Neutrophil (primary cell): ENCODE measurements at regions not wholly inside any gene's neighbourhood (a gene's known extent, or its start where the extent isn't known, plus 50 kb on each side); places are given as distances from the start of the nearest gene placed in this dataset.

Source experiments
- H3K27ac ChIP-seq: fragments of 200-600 bp; sonication (generic); 2 replicates; pipeline ENCODE4 v1.5.1; 2016; ENCODE audit warnings: mild to moderate bottlenecking, moderate library complexity
- H3K27me3 ChIP-seq: fragments of 200-600 bp; sonication (generic); 2 replicates; pipeline ENCODE4 v1.6.0; 2016; ENCODE audit warnings: mild to moderate bottlenecking
- H3K36me3 ChIP-seq: fragments of 200-600 bp; sonication (generic); 2 replicates; pipeline ENCODE4 v1.5.1; 2017
- H3K4me1 ChIP-seq, 2 experiments: fragments of 200-600 bp in 1 of 2; sonication (generic) in 1 of 2; 1 replicate in 1 of 2; 2 replicates in 1 of 2; pipeline versions ENCODE4 v1.5.1 to v1.6.1; 2013 to 2016; ENCODE audit warnings: low read depth in 1 of 2, low read length in 1 of 2, mild to moderate bottlenecking in 1 of 2, moderate library complexity in 1 of 2; ENCODE audit not compliant: control insufficient read depth in 1 of 2, insufficient read depth in 1 of 2
- H3K4me3 ChIP-seq, 2 experiments: fragments of 200-600 bp in 1 of 2; sonication (generic) in 1 of 2; 1 replicate in 1 of 2; 2 replicates in 1 of 2; pipeline ENCODE4 v1.5.1; 2013 to 2016; ENCODE audit warnings: low read depth in 1 of 2, low read length in 1 of 2, mild to moderate bottlenecking in 1 of 2, moderate library complexity in 1 of 2
- H3K9me3 ChIP-seq: fragments of 200-600 bp; sonication (generic); 2 replicates; pipeline ENCODE4 v1.5.1; 2016
- CTCF ChIP-seq: fragments of 200-600 bp; sonication (generic); IDR thresholded peaks from 2 replicates; pipeline ENCODE4 v1.5.1; 2016; ENCODE audit warnings: antibody characterized with exemption

- Histone ChIP-seq H3K4me1 (peaks cover 40 to 50% of the 10 kb centered on the region in 2 experiments), H3K4me3 (peak overlapping the region in 1 of 2 experiments; percentile 25), H3K27ac (peak overlapping the region; percentile 86), H3K36me3 (no peaks in the 10 kb centered on the region), H3K9me3 (no peaks in the 10 kb centered on the region), H3K27me3 (no peaks in the 10 kb centered on the region)
- no peak for TF ChIP-seq CTCF
Observed at GRCh38 chr5:39946356-39947045, 521.7 kb upstream of the DAB2 start.

GRCh38 chr5:39945870-39946269 lies 521.1 kb upstream of the DAB2 start:
- Histone ChIP-seq H3K27ac (peak overlapping the region; percentile 86), H3K36me3 (no peaks in the 10 kb centered on the region), H3K4me3 (peak overlapping the region in 1 of 2 experiments; percentile 25), H3K27me3 (no peaks in the 10 kb centered on the region), H3K4me1 (peaks cover 40 to 50% of the 10 kb centered on the region in 2 experiments), H3K9me3 (no peaks in the 10 kb centered on the region)
- no peak for TF ChIP-seq CTCF

- TF ChIP-seq CTCF = no peak
- Histone ChIP-seq H3K4me3 (no peak overlapping the region), H3K4me1 (peaks cover 35 to 43% of the 10 kb centered on the region in 2 experiments), H3K27me3 (no peaks in the 10 kb centered on the region), H3K36me3 (no peaks in the 10 kb centered on the region), H3K27ac (no peak overlapping the region), H3K9me3 (no peaks in the 10 kb centered on the region)
Observed at GRCh38 chr5:39943811-39944210, 519.0 kb upstream of the DAB2 start.

- H3K27ac ChIP-seq = no peak overlapping the region
- H3K36me3 ChIP-seq = no peaks in the 10 kb centered on the region
- no peak for TF ChIP-seq CTCF
- no peak overlapping the region for H3K4me3 ChIP-seq
- H3K27me3 ChIP-seq = no peaks in the 10 kb centered on the region
- peaks cover 23 to 31% of the 10 kb centered on the region in 2 experiments for H3K4me1 ChIP-seq
- no peaks in the 10 kb centered on the region for H3K9me3 ChIP-seq
Observed at GRCh38 chr5:39942606-39943005, 517.8 kb upstream of the DAB2 start.

- no peak for TF ChIP-seq CTCF
- no peaks in the 10 kb centered on the region for H3K27me3 ChIP-seq
- no peak overlapping the region for H3K4me3 ChIP-seq
- peaks cover 11 to 19% of the 10 kb centered on the region in 2 experiments for H3K4me1 ChIP-seq
- no peak overlapping the region for H3K27ac ChIP-seq
- H3K9me3 ChIP-seq = no peaks in the 10 kb centered on the region
- no peaks in the 10 kb centered on the region for H3K36me3 ChIP-seq
Observed at GRCh38 chr5:39941416-39941815, 516.6 kb upstream of the DAB2 start.
